ENCODE measurements at regions not wholly inside any gene's neighbourhood (a gene's known extent, or its start where the extent isn't known, plus 50 kb on each side); places are given as distances from the start of the nearest gene placed in this dataset.

GRCh38 chr3:11733914-11734313, 90.2 kb upstream of the VGLL4 start:
- TF ChIP-seq, protein P1, sequence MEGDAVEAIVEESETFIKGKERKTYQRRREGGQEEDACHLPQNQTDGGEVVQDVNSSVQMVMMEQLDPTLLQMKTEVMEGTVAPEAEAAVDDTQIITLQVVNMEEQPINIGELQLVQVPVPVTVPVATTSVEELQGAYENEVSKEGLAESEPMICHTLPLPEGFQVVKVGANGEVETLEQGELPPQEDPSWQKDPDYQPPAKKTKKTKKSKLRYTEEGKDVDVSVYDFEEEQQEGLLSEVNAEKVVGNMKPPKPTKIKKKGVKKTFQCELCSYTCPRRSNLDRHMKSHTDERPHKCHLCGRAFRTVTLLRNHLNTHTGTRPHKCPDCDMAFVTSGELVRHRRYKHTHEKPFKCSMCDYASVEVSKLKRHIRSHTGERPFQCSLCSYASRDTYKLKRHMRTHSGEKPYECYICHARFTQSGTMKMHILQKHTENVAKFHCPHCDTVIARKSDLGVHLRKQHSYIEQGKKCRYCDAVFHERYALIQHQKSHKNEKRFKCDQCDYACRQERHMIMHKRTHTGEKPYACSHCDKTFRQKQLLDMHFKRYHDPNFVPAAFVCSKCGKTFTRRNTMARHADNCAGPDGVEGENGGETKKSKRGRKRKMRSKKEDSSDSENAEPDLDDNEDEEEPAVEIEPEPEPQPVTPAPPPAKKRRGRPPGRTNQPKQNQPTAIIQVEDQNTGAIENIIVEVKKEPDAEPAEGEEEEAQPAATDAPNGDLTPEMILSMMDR (IDR thresholded peaks at IDR 0.05; ENCODE audit: insufficient read depth, low read length, poor library complexity, severe bottlenecking): no peak
- TF ChIP-seq EZH2phosphoT487 (conservative IDR thresholded peaks at IDR 0.05; ENCODE audit: low read length): no peak

Measured in SU-DHL-6 (cell line).